GM13977 (cell line): ENCODE measurements at regions not wholly inside any gene's neighbourhood (a gene's known extent, or its start where the extent isn't known, plus 50 kb on each side); places are given as distances from the start of the nearest gene placed in this dataset.

Experiments used
- DNase-seq: peaks from one replicate; pipeline ENCODE4 v3.0.0; 2012; ENCODE audit warnings: low spot score
- in situ Hi-C: fragments of 300-500 bp; cut with MboI; formaldehyde crosslinking; loops from one replicate; pipeline ENCODE4 v1.12.0; 2022; ENCODE audit warnings: low sequenced_read_pairs, low pct_unique_long_range_greater_than_20kb, mixed read lengths, inconsistent platforms; ENCODE audit not compliant: unreplicated experiment
- TF ChIP-seq, protein P1 (sequence below): IDR thresholded peaks from 2 replicates; pipeline ENCODE4 v1.5.1; 2012; ENCODE audit warnings: mild to moderate bottlenecking, control low read depth; ENCODE audit not compliant: insufficient read depth; ENCODE audit errors: extremely low read depth, missing control alignments

DNA sequence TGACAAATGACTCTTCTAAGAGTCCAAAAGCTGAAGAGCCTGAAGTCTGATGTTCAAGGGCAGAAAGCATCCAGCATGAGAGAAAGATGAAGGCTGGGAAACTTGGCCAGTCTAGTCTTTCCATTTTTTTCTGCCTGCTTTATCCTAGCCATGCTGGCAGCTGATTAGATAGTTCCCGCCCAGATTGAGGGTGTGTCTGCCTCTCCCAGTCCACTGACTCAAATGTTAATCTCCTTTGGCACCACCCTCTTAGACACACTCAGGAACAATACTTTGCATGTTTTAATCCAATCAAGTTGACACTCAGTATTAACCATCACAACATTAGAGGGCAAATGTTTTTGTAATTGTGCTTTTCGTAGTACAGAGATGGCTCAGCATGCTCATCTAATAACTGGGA lies 267.5 kb upstream of the KLHL1 start:
- DNase-seq = no peak
- TF ChIP-seq, protein P1, sequence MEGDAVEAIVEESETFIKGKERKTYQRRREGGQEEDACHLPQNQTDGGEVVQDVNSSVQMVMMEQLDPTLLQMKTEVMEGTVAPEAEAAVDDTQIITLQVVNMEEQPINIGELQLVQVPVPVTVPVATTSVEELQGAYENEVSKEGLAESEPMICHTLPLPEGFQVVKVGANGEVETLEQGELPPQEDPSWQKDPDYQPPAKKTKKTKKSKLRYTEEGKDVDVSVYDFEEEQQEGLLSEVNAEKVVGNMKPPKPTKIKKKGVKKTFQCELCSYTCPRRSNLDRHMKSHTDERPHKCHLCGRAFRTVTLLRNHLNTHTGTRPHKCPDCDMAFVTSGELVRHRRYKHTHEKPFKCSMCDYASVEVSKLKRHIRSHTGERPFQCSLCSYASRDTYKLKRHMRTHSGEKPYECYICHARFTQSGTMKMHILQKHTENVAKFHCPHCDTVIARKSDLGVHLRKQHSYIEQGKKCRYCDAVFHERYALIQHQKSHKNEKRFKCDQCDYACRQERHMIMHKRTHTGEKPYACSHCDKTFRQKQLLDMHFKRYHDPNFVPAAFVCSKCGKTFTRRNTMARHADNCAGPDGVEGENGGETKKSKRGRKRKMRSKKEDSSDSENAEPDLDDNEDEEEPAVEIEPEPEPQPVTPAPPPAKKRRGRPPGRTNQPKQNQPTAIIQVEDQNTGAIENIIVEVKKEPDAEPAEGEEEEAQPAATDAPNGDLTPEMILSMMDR = no peak
- in situ Hi-C loops = no loop called here

- in situ Hi-C loops = no loop called here
- TF ChIP-seq, protein P1 = no peak
Measured at GRCh38 chr13:70370924-70371323, 262.7 kb upstream of the KLHL1 start.

DNA sequence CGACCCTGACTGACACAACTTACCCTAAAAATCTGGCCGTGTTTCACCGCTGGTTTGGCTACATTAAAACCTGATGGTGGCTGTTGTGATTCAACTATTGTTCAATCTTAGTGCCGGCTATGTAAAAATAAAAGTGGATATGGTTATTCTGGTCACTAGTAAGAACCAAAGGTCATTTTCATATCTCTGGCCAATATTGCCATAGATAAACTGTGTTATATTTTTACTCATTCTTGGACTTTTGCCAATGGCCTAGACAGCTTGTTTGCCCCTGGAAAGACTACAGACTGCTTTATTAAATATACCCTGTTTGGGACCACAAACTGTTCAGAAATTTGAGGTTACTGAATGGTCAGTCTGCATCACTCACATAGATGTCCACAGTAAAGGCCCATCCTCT lies 258.5 kb upstream of the KLHL1 start:
- TF ChIP-seq, protein P1 = no peak
- no peak for DNase-seq
- in situ Hi-C loops = no loop called here

More at GRCh38 chr13:70370924-70371323, 262.7 kb upstream of the KLHL1 start:
- no peak for DNase-seq

GRCh38 chr13:70363991-70364390 lies 255.7 kb upstream of the KLHL1 start:
- no peak for DNase-seq
- in situ Hi-C loops = no loop called here
- TF ChIP-seq, protein P1 = no peak

DNA sequence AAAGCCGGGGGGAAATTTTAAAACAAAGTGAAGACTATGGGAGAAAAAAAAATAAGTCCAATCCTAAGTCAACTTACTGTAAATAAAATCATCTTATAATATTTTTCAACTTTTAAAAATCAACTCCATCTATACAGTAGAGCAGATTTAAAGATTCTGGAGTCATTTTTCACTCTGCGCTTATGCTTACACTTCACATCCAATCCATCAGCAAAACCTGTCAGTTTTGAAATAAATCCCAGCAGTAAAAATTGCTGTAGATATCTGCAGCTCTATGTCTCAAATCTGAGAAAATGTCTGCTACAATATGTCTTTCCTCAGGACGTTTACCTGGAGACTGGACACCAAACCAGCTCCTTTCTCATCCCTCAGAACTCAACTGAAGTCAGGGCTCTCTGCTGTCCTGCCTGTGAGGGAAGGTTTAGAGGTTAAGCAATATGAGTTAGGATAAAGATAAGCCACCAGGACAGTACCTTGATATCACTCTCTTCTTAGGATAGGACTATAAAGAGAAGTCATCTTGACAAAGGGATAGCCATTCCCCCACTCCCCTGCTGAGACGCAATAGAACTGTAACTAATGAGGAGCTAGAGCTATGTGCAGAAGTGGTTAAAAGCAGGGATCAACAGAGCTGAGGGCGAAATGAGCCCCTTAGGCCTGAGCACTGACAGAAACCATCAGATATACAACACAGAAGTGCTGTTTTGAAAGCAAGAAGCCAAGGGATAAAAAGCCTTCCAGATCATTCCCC lies 254.7 kb upstream of the KLHL1 start:
- no peak for DNase-seq
- in situ Hi-C loops = no loop called here
- TF ChIP-seq, protein P1 = no peak

DNA sequence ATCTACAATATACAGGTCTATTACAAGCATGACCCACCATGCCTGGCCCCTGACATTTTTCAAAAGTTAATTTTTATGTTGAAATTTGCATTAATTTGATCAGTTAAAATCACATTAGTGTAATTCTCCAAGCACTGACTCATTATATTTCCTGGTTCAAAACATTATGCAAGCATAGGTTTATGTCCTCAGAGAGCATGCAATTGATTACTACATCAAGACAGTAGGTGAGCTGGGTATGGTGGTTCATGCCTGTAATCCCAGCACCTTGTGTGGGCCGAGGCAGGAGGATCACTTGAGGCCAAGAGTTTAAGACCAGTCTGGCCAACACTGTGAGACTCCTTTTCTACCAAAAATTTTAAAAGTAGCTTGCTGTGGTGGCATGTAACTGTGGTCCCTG lies 248.8 kb upstream of the KLHL1 start:
- no peak for DNase-seq
- in situ Hi-C loops = no loop called here
- TF ChIP-seq, protein P1 = no peak

- TF ChIP-seq, protein P1 = no peak
- in situ Hi-C loops = no loop called here
- no peak for DNase-seq
Measured at GRCh38 chr13:70353096-70353495, 244.8 kb upstream of the KLHL1 start.
